Body of pancreas (tissue), 4 donors: ENCODE measurements at regions not wholly inside any gene's neighbourhood (a gene's known extent, or its start where the extent isn't known, plus 50 kb on each side); places are given as distances from the start of the nearest gene placed in this dataset.

Experiments used
- ATAC-seq: fragments of 150-250 bp; one replicate; pipeline ENCODE4 v1.9.1; 2016
- DNase-seq, 4 donors: peaks; one replicate each; pipeline ENCODE4 v3.0.0-alpha.2; 2019
- H3K27ac ChIP-seq, 4 donors: fragments of 200-600 bp; sonication (generic); 1 replicate in 3 of 4; 2 replicates in 1 of 4; pipeline versions ENCODE4 v1.5.1 to v1.6.1; 2016 to 2019; ENCODE audit warnings: mild to moderate bottlenecking in 1 of 4, mixed read lengths in 1 of 4, moderate library complexity in 1 of 4
- H3K27me3 ChIP-seq, 2 donors: fragments of 200-600 bp; sonication (generic); one replicate each; pipeline ENCODE4 v1.6.0; 2016; ENCODE audit warnings: mild to moderate bottlenecking in 1 of 2
- H3K36me3 ChIP-seq, 2 donors: fragments of 200-600 bp; sonication (generic); replicated peaks in 1 of 2; 2 replicates each; pipeline ENCODE4 v1.5.1; 2016; ENCODE audit warnings: low read depth in 2 of 2; ENCODE audit not compliant: insufficient read depth in 1 of 2
- H3K4me1 ChIP-seq: fragments of 200-600 bp; sonication (generic); one replicate; pipeline ENCODE4 v1.6.0; 2016
- H3K4me3 ChIP-seq, 2 donors: fragments of 200-600 bp; sonication (generic); 1 replicate in 1 of 2; 2 replicates in 1 of 2; pipeline ENCODE4 v1.5.1; 2016 to 2019
- H3K9me3 ChIP-seq, 3 donors: fragments of 200-600 bp; sonication (generic); 1 replicate in 2 of 3; 2 replicates in 1 of 3; pipeline ENCODE4 v1.5.1; 2016
- POLR2A ChIP-seq, 3 donors: fragments of 450-650 bp; IDR thresholded peaks; one replicate each; pipeline ENCODE4 v1.6.1; 2016; ENCODE audit warnings: antibody characterized with exemption in 3 of 3, mild to moderate bottlenecking in 2 of 3
- WGBS, 2 donors: methylation state at CpG; one replicate each; pipeline ENCODE4 v1.1.5; 2017; 5-methylcytosine and 5-hydroxymethylcytosine counted together
- intact Hi-C: fragments of 100-400 bp; cut with DNase I; formaldehyde crosslinking; loops from one replicate; pipeline ENCODE4 v1.15.1; 2023
- TF ChIP-seq, protein P1 (sequence below), 7 experiments: fragments of 450-650 bp in 4 of 7; fragments of 200-600 bp in 3 of 7; sonication (generic) in 3 of 7; IDR thresholded peaks; one replicate each; pipeline ENCODE4 v1.5.1; 2016 to 2019; ENCODE audit warnings: antibody characterized with exemption in 7 of 7

- H3K4me1 ChIP-seq, result no peaks in the 10 kb centered on the region
- H3K9me3 ChIP-seq, result no peaks in the 10 kb centered on the region
- ATAC-seq (no peak), DNase-seq (no peak)
- H3K27ac ChIP-seq, result no peak overlapping the region
- TF ChIP-seq, protein P1, sequence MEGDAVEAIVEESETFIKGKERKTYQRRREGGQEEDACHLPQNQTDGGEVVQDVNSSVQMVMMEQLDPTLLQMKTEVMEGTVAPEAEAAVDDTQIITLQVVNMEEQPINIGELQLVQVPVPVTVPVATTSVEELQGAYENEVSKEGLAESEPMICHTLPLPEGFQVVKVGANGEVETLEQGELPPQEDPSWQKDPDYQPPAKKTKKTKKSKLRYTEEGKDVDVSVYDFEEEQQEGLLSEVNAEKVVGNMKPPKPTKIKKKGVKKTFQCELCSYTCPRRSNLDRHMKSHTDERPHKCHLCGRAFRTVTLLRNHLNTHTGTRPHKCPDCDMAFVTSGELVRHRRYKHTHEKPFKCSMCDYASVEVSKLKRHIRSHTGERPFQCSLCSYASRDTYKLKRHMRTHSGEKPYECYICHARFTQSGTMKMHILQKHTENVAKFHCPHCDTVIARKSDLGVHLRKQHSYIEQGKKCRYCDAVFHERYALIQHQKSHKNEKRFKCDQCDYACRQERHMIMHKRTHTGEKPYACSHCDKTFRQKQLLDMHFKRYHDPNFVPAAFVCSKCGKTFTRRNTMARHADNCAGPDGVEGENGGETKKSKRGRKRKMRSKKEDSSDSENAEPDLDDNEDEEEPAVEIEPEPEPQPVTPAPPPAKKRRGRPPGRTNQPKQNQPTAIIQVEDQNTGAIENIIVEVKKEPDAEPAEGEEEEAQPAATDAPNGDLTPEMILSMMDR (IDR thresholded peaks at IDR 0.05), result no peak
- no peak for TF ChIP-seq POLR2A (IDR thresholded peaks at IDR 0.05)
- intact Hi-C loops, result no loop called here
- H3K36me3 ChIP-seq, result no peaks in the 10 kb centered on the region
- H3K27me3 ChIP-seq, result no peaks in the 10 kb centered on the region
- no peak overlapping the region for H3K4me3 ChIP-seq
Measured at GRCh38 chr1:106883208-106883607, 173.3 kb upstream of the PRMT6 start.

GRCh38 chr1:106889059-106889458 lies 167.4 kb upstream of the PRMT6 start:
- Histone ChIP-seq H3K4me1 (no peaks in the 10 kb centered on the region), H3K27me3 (no peaks in the 10 kb centered on the region), H3K27ac (no peak overlapping the region), H3K9me3 (no peaks in the 10 kb centered on the region), H3K4me3 (no peak overlapping the region), H3K36me3 (no peaks in the 10 kb centered on the region)
- TF ChIP-seq, protein P1 (IDR thresholded peaks at IDR 0.05), result no peak
- TF ChIP-seq POLR2A (IDR thresholded peaks at IDR 0.05), result no peak
- DNase-seq (no peak), ATAC-seq (no peak)
- WGBS, 2 donors, result 36 to 62% methylated on average over 1 of the region's 1 CpG
- intact Hi-C loops, result no loop called here

- H3K36me3 ChIP-seq, result no peaks in the 10 kb centered on the region
- no peak overlapping the region for H3K4me3 ChIP-seq
- intact Hi-C loops, result no loop called here
- TF ChIP-seq POLR2A (IDR thresholded peaks at IDR 0.05), result no peak
- TF ChIP-seq, protein P1 (IDR thresholded peaks at IDR 0.05), result no peak
- 24% methylated on average over 5 of the region's 5 CpGs for WGBS, 2 donors
- no peaks in the 10 kb centered on the region for H3K9me3 ChIP-seq
- DNase-seq (no peak), ATAC-seq (no peak)
- H3K4me1 ChIP-seq, result no peaks in the 10 kb centered on the region
- no peaks in the 10 kb centered on the region for H3K27me3 ChIP-seq
- H3K27ac ChIP-seq, result no peak overlapping the region
Measured at GRCh38 chr1:106889583-106889982, 166.9 kb upstream of the PRMT6 start.

- H3K27me3 ChIP-seq, result no peaks in the 10 kb centered on the region
- no peak for DNase-seq
- ATAC-seq, result no peak
- H3K4me3 ChIP-seq, result no peak overlapping the region
- H3K4me1 ChIP-seq, result no peaks in the 10 kb centered on the region
- TF ChIP-seq, protein P1 (IDR thresholded peaks at IDR 0.05), result no peak
- TF ChIP-seq POLR2A (IDR thresholded peaks at IDR 0.05), result no peak
- no peaks in the 10 kb centered on the region for H3K9me3 ChIP-seq
- no peak overlapping the region for H3K27ac ChIP-seq
- intact Hi-C loops, result no loop called here
- no peaks in the 10 kb centered on the region for H3K36me3 ChIP-seq
Measured at GRCh38 chr1:106897976-106898375, 158.5 kb upstream of the PRMT6 start.

- Histone ChIP-seq H3K9me3 (no peaks in the 10 kb centered on the region), H3K27me3 (no peaks in the 10 kb centered on the region), H3K36me3 (no peaks in the 10 kb centered on the region), H3K4me1 (no peaks in the 10 kb centered on the region), H3K4me3 (no peak overlapping the region), H3K27ac (no peak overlapping the region)
- intact Hi-C loops, result no loop called here
- 73 to 74% methylated on average over 4 of the region's 4 CpGs for WGBS, 2 donors
- DNase-seq (no peak), ATAC-seq (no peak)
- TF ChIP-seq POLR2A (IDR thresholded peaks at IDR 0.05), result no peak
- TF ChIP-seq, protein P1 (IDR thresholded peaks at IDR 0.05), result no peak
Measured at GRCh38 chr1:106899644-106900043, 156.8 kb upstream of the PRMT6 start.
